HCT116 (cell line): ENCODE measurements at regions not wholly inside any gene's neighbourhood (a gene's known extent, or its start where the extent isn't known, plus 50 kb on each side); places are given as distances from the start of the nearest gene placed in this dataset.

Experiments
- CTCF ChIP-seq, 3 experiments: fragments of 200-600 bp in 1 of 3; sonication (generic) in 1 of 3; IDR thresholded peaks in 2 of 3; conservative IDR thresholded peaks in 1 of 3; 2 replicates each; pipeline ENCODE4 v1.5.1; 2012 to 2017; ENCODE audit warnings: low read depth in 2 of 3, low read length in 2 of 3, antibody characterized with exemption in 1 of 3, borderline replicate concordance in 1 of 3, control low read depth in 1 of 3, mild to moderate bottlenecking in 1 of 3, mixed read lengths in 1 of 3, mixed run types in 1 of 3, moderate library complexity in 1 of 3; ENCODE audit not compliant: insufficient read depth in 1 of 3
- EZH2 ChIP-seq: fragments of 200-600 bp; sonication (generic); IDR thresholded peaks from 2 replicates; pipeline ENCODE4 v1.6.1; 2017; ENCODE audit warnings: antibody characterized with exemption, mixed run types
- JUND ChIP-seq: IDR thresholded peaks from 2 replicates; pipeline ENCODE4 v1.6.1; 2012
- POLR2A ChIP-seq: IDR thresholded peaks from 2 replicates; pipeline ENCODE4 v1.7.0; 2011; ENCODE audit warnings: borderline replicate concordance; ENCODE audit not compliant: insufficient read depth, insufficient read length; ENCODE audit errors: extremely low read depth
- SIN3A ChIP-seq: IDR thresholded peaks from 2 replicates; pipeline ENCODE4 v1.6.1; 2012; ENCODE audit warnings: low read depth
- TCF7L2 ChIP-seq: IDR thresholded peaks from 2 replicates; pipeline ENCODE4 v1.7.0; 2011; ENCODE audit warnings: borderline replicate concordance, inconsistent platforms; ENCODE audit not compliant: insufficient read depth, insufficient read length; ENCODE audit errors: extremely low read depth
- YY1 ChIP-seq: IDR thresholded peaks from 2 replicates; pipeline ENCODE4 v1.6.1; 2011; ENCODE audit warnings: low read length, low read depth, moderate library complexity, mild to moderate bottlenecking; ENCODE audit not compliant: insufficient replicate concordance; ENCODE audit errors: extremely low read depth
- ZBTB33 ChIP-seq: IDR thresholded peaks from 2 replicates; pipeline ENCODE4 v1.6.1; 2011; ENCODE audit warnings: mild to moderate bottlenecking, low read length, moderate library complexity; ENCODE audit not compliant: insufficient replicate concordance; ENCODE audit errors: extremely low read depth
- ZNF274 ChIP-seq: fragments of 200-500 bp; sonication (Bioruptor generic); IDR thresholded peaks from 2 replicates; pipeline ENCODE4 v1.6.1; 2014; ENCODE audit warnings: mild to moderate bottlenecking, low read depth, low read length, inconsistent platforms

GRCh38 chr4:29453303-29453820, 1266.8 kb upstream of the PCDH7 start:
- TF ChIP-seq SIN3A (no peak), JUND (no peak), YY1 (no peak), ZBTB33 (no peak), ZNF274 (no peak), TCF7L2 (no peak), POLR2A (no peak), CTCF (IDR thresholded peaks at IDR 0.05 in 2 of 3, conservative IDR thresholded peaks at IDR 0.05 in 1 of 3; ENCODE audit: borderline replicate concordance in 1 of 3, insufficient read depth in 1 of 3, low read depth in 2 of 3, low read length in 2 of 3) (no peak), EZH2 (no peak)
